Eye (tissue), 1 donor: ENCODE measurements at regions not wholly inside any gene's neighbourhood (a gene's known extent, or its start where the extent isn't known, plus 50 kb on each side); places are given as distances from the start of the nearest gene placed in this dataset.

Experiments used
- DNase-seq: peaks from one replicate; pipeline ENCODE4 v3.0.0-alpha.2; 2015

GRCh38 chr5:173785866-173786265 is 102.3 kb upstream of the CPEB4 start:
- DNase-seq = no peak

GRCh38 chr5:173786286-173787187 is 101.6 kb upstream of the CPEB4 start:
- no peak for DNase-seq

GRCh38 chr5:173789031-173789920 is 98.9 kb upstream of the CPEB4 start:
- no peak for DNase-seq

- DNase-seq = no peak
These were observed 97.9 kb upstream of the CPEB4 start for GRCh38 chr5:173790177-173790719.

GRCh38 chr5:173790836-173791546 is 97.2 kb upstream of the CPEB4 start:
- no peak for DNase-seq

GRCh38 chr5:173791878-173792277 is 96.3 kb upstream of the CPEB4 start:
- no peak for DNase-seq

- no peak for DNase-seq
These were observed 95.2 kb upstream of the CPEB4 start for GRCh38 chr5:173792781-173793547.

- no peak for DNase-seq
These were observed 94.3 kb upstream of the CPEB4 start for GRCh38 chr5:173793648-173794548.

- no peak for DNase-seq
These were observed 93.2 kb upstream of the CPEB4 start for GRCh38 chr5:173794901-173795416.

GRCh38 chr5:173795601-173796000 is 92.5 kb upstream of the CPEB4 start:
- no peak for DNase-seq

GRCh38 chr5:173796721-173797495 is 91.2 kb upstream of the CPEB4 start:
- DNase-seq = no peak

- DNase-seq = no peak
These were observed 89.9 kb upstream of the CPEB4 start for GRCh38 chr5:173798127-173798810.

GRCh38 chr5:173800340-173800739 is 87.8 kb upstream of the CPEB4 start:
- no peak for DNase-seq

GRCh38 chr5:173801006-173801405 is 87.1 kb upstream of the CPEB4 start:
- DNase-seq = no peak

- no peak for DNase-seq
These were observed 85.4 kb upstream of the CPEB4 start for GRCh38 chr5:173802670-173803165.

- DNase-seq = no peak
These were observed 83.6 kb upstream of the CPEB4 start for GRCh38 chr5:173804579-173804978.

- DNase-seq = no peak
These were observed 81.7 kb upstream of the CPEB4 start for GRCh38 chr5:173806270-173807035.

GRCh38 chr5:173807181-173807655 is 80.9 kb upstream of the CPEB4 start:
- peak; percentile 44 for DNase-seq
